CD4-positive, alpha-beta T cell (primary cell): ENCODE measurements at regions not wholly inside any gene's neighbourhood (a gene's known extent, or its start where the extent isn't known, plus 50 kb on each side); places are given as distances from the start of the nearest gene placed in this dataset.

Source experiments
- ATAC-seq: fragments of 200-7000 bp; cut with Tn5 transposase; one replicate; pipeline ENCODE4 v1.10.0; 2022; ENCODE audit warnings: mild to moderate bottlenecking; ENCODE audit not compliant: poor library complexity
- CTCF ChIA-PET: fragments of 350-600 bp; sonication (Branson Sonifier 250); formaldehyde crosslinking; loops from one replicate; lab custom pipeline; 2021; ENCODE audit warnings: antibody characterized with exemption, inconsistent platforms; lab: Charles Lee
- POLR2A ChIA-PET: fragments of 350-600 bp; sonication (Branson Sonifier 250); formaldehyde crosslinking; loops from one replicate; lab custom pipeline; 2021; ENCODE audit warnings: antibody characterized with exemption, inconsistent platforms; lab: Charles Lee
- DNase-seq, 14 experiments: peaks; one replicate each; pipeline ENCODE4 v3.0.0-alpha.2; 2013 to 2020; ENCODE audit warnings: mixed read lengths in 2 of 14
- H3K27ac ChIP-seq, 2 donors: one replicate each; pipeline versions ENCODE4 v1.5.1 to v1.7.0; 2013; ENCODE audit warnings: low read length in 2 of 2, low read depth in 1 of 2, mild to moderate bottlenecking in 1 of 2
- H3K27me3 ChIP-seq, 2 experiments: 1 replicate in 1 of 2; 2 replicates in 1 of 2; pipeline versions ENCODE4 v1.6.1 to v1.7.0; 2013; ENCODE audit warnings: low read length in 2 of 2, control low read depth in 1 of 2, mild to moderate bottlenecking in 1 of 2, moderate library complexity in 1 of 2; ENCODE audit not compliant: insufficient read depth in 2 of 2, control insufficient read depth in 1 of 2
- H3K36me3 ChIP-seq: one replicate; pipeline ENCODE4 v1.6.1; 2013; ENCODE audit warnings: low read length, control low read depth; ENCODE audit not compliant: insufficient read depth
- H3K4me1 ChIP-seq: one replicate; pipeline ENCODE4 v1.6.1; 2013; ENCODE audit warnings: low read length, control low read depth; ENCODE audit not compliant: insufficient read depth
- H3K4me3 ChIP-seq: one replicate; pipeline ENCODE4 v1.5.1; 2013; ENCODE audit warnings: mild to moderate bottlenecking, low read length, moderate library complexity
- H3K9me3 ChIP-seq, 2 experiments: 1 replicate in 1 of 2; 2 replicates in 1 of 2; pipeline versions ENCODE4 v1.6.1 to v1.7.0; 2013; ENCODE audit warnings: low read length in 2 of 2, mild to moderate bottlenecking in 2 of 2, control low read depth in 1 of 2, moderate library complexity in 1 of 2; ENCODE audit not compliant: control insufficient read depth in 1 of 2, insufficient read depth in 1 of 2
- H3K27ac Mint-ChIP-seq: one replicate; pipeline ENCODE4 v1.8.0; 2020; ENCODE audit warnings: mixed read lengths
- H3K27me3 Mint-ChIP-seq: one replicate; pipeline ENCODE4 v1.8.0; 2021; ENCODE audit warnings: mixed read lengths
- H3K36me3 Mint-ChIP-seq: one replicate; pipeline ENCODE4 v1.8.0; 2021; ENCODE audit warnings: low read depth, mixed read lengths
- H3K4me1 Mint-ChIP-seq: one replicate; pipeline ENCODE4 v1.8.0; 2021; ENCODE audit warnings: low read depth, mixed read lengths
- H3K4me3 Mint-ChIP-seq: one replicate; pipeline ENCODE4 v1.8.0; 2020; ENCODE audit warnings: mild to moderate bottlenecking, mixed read lengths
- H3K9me3 Mint-ChIP-seq: one replicate; pipeline ENCODE4 v1.8.0; 2020; ENCODE audit warnings: mixed read lengths
- intact Hi-C, 2 experiments: fragments of 100-400 bp; cut with DNase I in 1 of 2; cut with micrococcal nuclease in 1 of 2; formaldehyde crosslinking; loops; one replicate each; pipeline versions ENCODE4 v1.15.1 to v1.9.0; 2023 to 2025; cut with DNase I, micrococcal nuclease
- TF ChIP-seq, protein P1 (sequence below): fragments of 200-600 bp; IDR thresholded peaks from one replicate; pipeline ENCODE4 v1.8.0; 2022; ENCODE audit warnings: antibody characterized with exemption, mild to moderate bottlenecking

DNA sequence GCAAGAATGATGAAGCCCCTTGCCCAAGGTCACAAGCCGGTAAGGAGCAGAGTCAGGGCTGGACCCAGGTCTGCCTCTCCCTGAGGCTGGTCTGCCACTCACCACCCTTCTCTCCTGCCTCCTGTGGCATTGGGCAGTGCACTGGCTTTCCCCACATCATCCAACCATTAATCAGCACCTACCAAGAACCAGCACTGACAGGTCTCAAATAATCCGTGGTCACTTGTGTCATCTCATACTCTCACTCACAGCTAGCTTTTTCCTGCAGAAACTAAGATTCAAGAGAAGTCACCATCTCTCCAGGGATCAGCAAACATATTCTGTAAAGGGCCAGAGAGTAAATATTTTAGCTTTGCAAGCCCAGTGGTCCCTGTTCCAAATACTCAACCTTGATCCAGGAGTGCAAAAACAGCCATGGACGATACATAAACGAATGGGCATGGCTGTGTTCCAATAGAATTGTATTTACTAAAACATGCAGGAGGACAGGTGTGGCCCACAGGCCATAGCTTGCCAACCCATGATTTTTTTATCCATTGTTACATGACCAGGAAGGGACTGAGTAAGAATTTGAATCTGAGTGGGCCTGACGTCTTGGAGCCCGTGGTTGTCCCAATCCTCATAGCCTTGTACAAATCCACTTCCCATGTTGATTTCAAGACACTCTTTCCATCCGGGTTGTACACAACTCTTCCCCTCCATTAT, 374.2 kb downstream of the BCL11B start:
- Histone ChIP-seq H3K4me3 (no peak overlapping the region), H3K36me3 (no peaks in the 10 kb centered on the region)
- no peak overlapping the region for H3K27ac Mint-ChIP-seq

DNA sequence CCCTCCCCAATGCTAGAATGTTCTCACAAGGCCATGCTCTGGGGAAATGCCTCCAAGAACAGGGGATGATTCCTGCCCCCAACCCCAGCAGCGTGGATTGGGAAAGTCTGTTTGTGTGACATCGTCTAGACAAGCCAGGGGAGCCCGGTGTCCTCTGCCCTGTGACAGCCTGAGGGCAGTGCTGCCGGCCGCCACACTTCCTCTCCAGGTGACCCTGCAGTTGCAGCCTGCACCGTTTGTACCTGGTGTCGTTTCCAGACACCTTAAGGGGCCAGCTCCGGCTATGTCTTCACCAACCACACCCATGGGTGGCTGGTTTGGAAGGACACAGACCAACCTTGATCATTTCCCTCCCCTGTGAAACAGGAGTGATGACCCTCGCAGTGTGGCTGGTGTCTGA, 372.6 kb downstream of the BCL11B start:
- ChIA-PET POLR2A (no interaction called here), CTCF (no interaction called here)
- intact Hi-C loops = no loop called here
- TF ChIP-seq, protein P1, sequence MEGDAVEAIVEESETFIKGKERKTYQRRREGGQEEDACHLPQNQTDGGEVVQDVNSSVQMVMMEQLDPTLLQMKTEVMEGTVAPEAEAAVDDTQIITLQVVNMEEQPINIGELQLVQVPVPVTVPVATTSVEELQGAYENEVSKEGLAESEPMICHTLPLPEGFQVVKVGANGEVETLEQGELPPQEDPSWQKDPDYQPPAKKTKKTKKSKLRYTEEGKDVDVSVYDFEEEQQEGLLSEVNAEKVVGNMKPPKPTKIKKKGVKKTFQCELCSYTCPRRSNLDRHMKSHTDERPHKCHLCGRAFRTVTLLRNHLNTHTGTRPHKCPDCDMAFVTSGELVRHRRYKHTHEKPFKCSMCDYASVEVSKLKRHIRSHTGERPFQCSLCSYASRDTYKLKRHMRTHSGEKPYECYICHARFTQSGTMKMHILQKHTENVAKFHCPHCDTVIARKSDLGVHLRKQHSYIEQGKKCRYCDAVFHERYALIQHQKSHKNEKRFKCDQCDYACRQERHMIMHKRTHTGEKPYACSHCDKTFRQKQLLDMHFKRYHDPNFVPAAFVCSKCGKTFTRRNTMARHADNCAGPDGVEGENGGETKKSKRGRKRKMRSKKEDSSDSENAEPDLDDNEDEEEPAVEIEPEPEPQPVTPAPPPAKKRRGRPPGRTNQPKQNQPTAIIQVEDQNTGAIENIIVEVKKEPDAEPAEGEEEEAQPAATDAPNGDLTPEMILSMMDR = no peak
- no peaks in the 10 kb centered on the region for H3K4me1 ChIP-seq
- ATAC-seq (no peak), DNase-seq (no peak)
- no peak overlapping the region for H3K4me3 ChIP-seq
- no peaks in the 10 kb centered on the region for H3K9me3 Mint-ChIP-seq
- no peak overlapping the region for H3K27ac Mint-ChIP-seq
- H3K4me1 Mint-ChIP-seq = no peaks in the 10 kb centered on the region
- H3K27ac ChIP-seq = no peak overlapping the region
- H3K36me3 Mint-ChIP-seq = no peaks in the 10 kb centered on the region
- H3K27me3 ChIP-seq = no peaks in the 10 kb centered on the region
- peaks cover 0 to 4% of the 10 kb centered on the region in 2 experiments for H3K9me3 ChIP-seq
- no peaks in the 10 kb centered on the region for H3K36me3 ChIP-seq
- H3K27me3 Mint-ChIP-seq = no peaks in the 10 kb centered on the region
- H3K4me3 Mint-ChIP-seq = no peak overlapping the region

More for the DNA sequence above, 374.2 kb downstream of the BCL11B start:
- TF ChIP-seq, protein P1 = no peak
- Histone ChIP-seq H3K4me1 (no peaks in the 10 kb centered on the region), H3K27ac (no peak overlapping the region), H3K9me3 (peaks cover 0 to 4% of the 10 kb centered on the region in 2 experiments), H3K27me3 (no peaks in the 10 kb centered on the region)
- CTCF ChIA-PET = no interaction called here
- POLR2A ChIA-PET = no interaction called here
- DNase-seq = no peak
- H3K4me3 Mint-ChIP-seq = no peak overlapping the region
- H3K9me3 Mint-ChIP-seq = no peaks in the 10 kb centered on the region
- no peak for ATAC-seq
- H3K27me3 Mint-ChIP-seq = no peaks in the 10 kb centered on the region
- no peaks in the 10 kb centered on the region for H3K36me3 Mint-ChIP-seq
- no peaks in the 10 kb centered on the region for H3K4me1 Mint-ChIP-seq
- intact Hi-C loops = no loop called here

DNA sequence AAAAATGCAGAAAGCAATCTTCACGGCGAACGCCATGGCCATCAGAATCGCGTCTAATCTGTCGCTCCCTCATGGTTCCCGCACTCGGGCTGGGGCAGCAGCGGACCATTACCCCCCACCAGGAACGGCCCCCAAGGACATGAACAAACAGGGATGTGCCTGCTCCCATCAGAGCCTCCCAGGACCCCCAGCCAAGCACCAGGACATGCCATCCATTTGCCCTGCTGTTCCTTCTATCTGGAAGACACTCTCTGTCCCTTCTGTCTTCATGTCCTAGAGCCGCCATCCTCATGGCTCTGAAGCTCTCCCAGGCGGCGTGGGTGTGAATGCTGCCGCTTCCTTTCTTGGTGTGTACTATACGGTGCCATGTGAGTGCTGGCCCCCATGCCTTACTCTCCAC, 371.8 kb downstream of the BCL11B start:
- Histone ChIP-seq H3K27me3 (no peaks in the 10 kb centered on the region), H3K4me1 (no peaks in the 10 kb centered on the region), H3K4me3 (no peak overlapping the region), H3K9me3 (peaks cover 0 to 4% of the 10 kb centered on the region in 2 experiments), H3K27ac (no peak overlapping the region), H3K36me3 (no peaks in the 10 kb centered on the region)
- Mint-ChIP-seq H3K36me3 (no peaks in the 10 kb centered on the region), H3K27me3 (no peaks in the 10 kb centered on the region), H3K9me3 (no peaks in the 10 kb centered on the region), H3K4me1 (no peaks in the 10 kb centered on the region), H3K27ac (no peak overlapping the region), H3K4me3 (no peak overlapping the region)
- POLR2A ChIA-PET = no interaction called here
- intact Hi-C loops = loop anchor here in 1 of 2 experiments (5.0 kb wide), 1 partner anchor 52 kb away; no protein-coding TSS in a partner anchor
- CTCF ChIA-PET = no interaction called here
- DNase-seq (no peak), ATAC-seq (no peak)
- TF ChIP-seq, protein P1 = no peak
